HepG2 (cell line): ENCODE measurements at regions not wholly inside any gene's neighbourhood (a gene's known extent, or its start where the extent isn't known, plus 50 kb on each side); places are given as distances from the start of the nearest gene placed in this dataset.

Experiments used
- ATAC-seq: fragments of 200-7000 bp; cut with Tn5 transposase; 3 replicates; pipeline ENCODE4 v1.9.1; 2020; ENCODE audit warnings: mild to moderate bottlenecking, moderate library complexity
- BruUV-seq: library from RNA; stranded (reverse); fragments of 400-500 nt; replicated peaks from 2 replicates; lab custom pipeline; 2021; lab: Mats Ljungman, UMichigan
- CTCF ChIA-PET: fragments of 300-600 bp; formaldehyde crosslinking; extraction: SDS; loops from one replicate; lab custom pipeline; 2021; ENCODE audit warnings: low total read pairs, inconsistent platforms, low intra/inter-chr PET ratio; lab: Yijun Ruan, JAX
- POLR2A ChIA-PET: fragments of 350-600 bp; sonication (Branson Sonifier 250); formaldehyde crosslinking; loops from one replicate; lab custom pipeline; 2020; ENCODE audit warnings: antibody characterized with exemption, inconsistent platforms; lab: Yijun Ruan, JAX
- DNase-seq: peaks from one replicate; pipeline ENCODE4 v3.0.0-alpha.2; 2015; ENCODE audit warnings: low spot score
- FAIRE-seq: peaks from 3 replicates; lab custom pipeline; 2011; peaks lifted over from hg19 to GRCh38; lab: Jason Lieb, UNC
- H2AFZ ChIP-seq: one replicate; pipeline ENCODE4 v1.6.1; 2011; ENCODE audit warnings: low read length, inconsistent platforms
- H3K27ac ChIP-seq: fragments of 300-600 bp; 3 replicates; pipeline ENCODE4 v1.8.0; 2011; ENCODE audit warnings: mixed run types, mild to moderate bottlenecking, mixed read lengths, low read length, inconsistent platforms; ENCODE audit not compliant: insufficient read depth; ENCODE audit errors: extremely low read length
- H3K27me3 ChIP-seq, 2 experiments: fragments of 200-600 bp in 1 of 2; 2 replicates in 1 of 2; 3 replicates in 1 of 2; pipeline versions ENCODE4 v1.6.0 to v1.8.0; 2011; ENCODE audit warnings: low read length in 2 of 2, mild to moderate bottlenecking in 2 of 2, moderate library complexity in 2 of 2, inconsistent platforms in 1 of 2; ENCODE audit not compliant: insufficient read depth in 2 of 2, control insufficient read depth in 1 of 2
- H3K36me3 ChIP-seq, 2 experiments: fragments of 200-600 bp in 1 of 2; replicated peaks in 1 of 2; 2 replicates in 1 of 2; 3 replicates in 1 of 2; pipeline versions ENCODE4 v1.5.1 to v1.8.0; 2011; ENCODE audit warnings: low read length in 2 of 2, inconsistent platforms in 1 of 2; ENCODE audit not compliant: insufficient read depth in 2 of 2, control insufficient read depth in 1 of 2
- H3K4me1 ChIP-seq: 2 replicates; pipeline ENCODE4 v1.5.1; 2012; ENCODE audit warnings: low read length, inconsistent platforms; ENCODE audit not compliant: insufficient read depth
- H3K4me2 ChIP-seq: 2 replicates; pipeline ENCODE4 v1.6.0; 2011; ENCODE audit warnings: low read depth, low read length, inconsistent platforms
- H3K4me3 ChIP-seq, 3 experiments: fragments of 200-600 bp in 1 of 3; sonication (generic), shearing (Covaris generic) in 1 of 3; replicated peaks in 1 of 3; 2 replicates each; pipeline ENCODE4 v1.5.1; 2011 to 2016; ENCODE audit warnings: low read length in 3 of 3, inconsistent platforms in 2 of 3, low read depth in 2 of 3, mild to moderate bottlenecking in 2 of 3, control low read depth in 1 of 3, mixed read lengths in 1 of 3; ENCODE audit not compliant: insufficient read depth in 1 of 3
- H3K79me2 ChIP-seq: one replicate; pipeline ENCODE4 v1.6.1; 2011; ENCODE audit warnings: low read length, inconsistent platforms; ENCODE audit not compliant: insufficient read depth
- H3K9ac ChIP-seq: 2 replicates; pipeline ENCODE4 v1.6.0; 2011; ENCODE audit warnings: mild to moderate bottlenecking, low read depth, low read length, inconsistent platforms; ENCODE audit not compliant: insufficient read depth
- H3K9me3 ChIP-seq: 2 replicates; pipeline ENCODE4 v1.5.1; 2012; ENCODE audit warnings: mild to moderate bottlenecking, low read length
- H4K20me1 ChIP-seq: 2 replicates; pipeline ENCODE4 v1.6.0; 2011; ENCODE audit warnings: inconsistent platforms, mild to moderate bottlenecking, low read length, moderate library complexity; ENCODE audit not compliant: insufficient read depth
- CBX1 ChIP-seq: IDR thresholded peaks from one replicate; pipeline ENCODE4 v1.6.1; 2016; ENCODE audit warnings: antibody characterized with exemption, low read depth
- FOXK1 ChIP-seq: sonication (generic); formaldehyde crosslinking; IDR thresholded peaks from 2 replicates; pipeline ENCODE4 v1.4.0; 2020; ENCODE audit warnings: low read depth, missing genetic modification reagents, borderline replicate concordance
- HOXD1 ChIP-seq: sonication (generic); formaldehyde crosslinking; IDR thresholded peaks from 2 replicates; pipeline ENCODE4 v1.5.0; 2020; ENCODE audit warnings: missing genetic modification reagents
- JUNB ChIP-seq: sonication (generic); formaldehyde crosslinking; IDR thresholded peaks from 2 replicates; pipeline ENCODE4 v1.8.0; 2022; ENCODE audit warnings: missing genetic modification reagents, mild to moderate bottlenecking, borderline replicate concordance
- MEIS1 ChIP-seq: sonication (generic); formaldehyde crosslinking; IDR thresholded peaks from 2 replicates; pipeline ENCODE4 v1.9.0; 2021; ENCODE audit warnings: mild to moderate bottlenecking, missing genetic modification reagents, moderate library complexity, borderline replicate concordance
- PTBP1 ChIP-seq: fragments of 200-400 bp; formaldehyde crosslinking; IDR thresholded peaks from 2 replicates; pipeline ENCODE4 v1.6.1; 2018; ENCODE audit warnings: low read length, low read depth; ENCODE audit not compliant: poor library complexity, severe bottlenecking
- STAG1 ChIP-seq: sonication (generic); formaldehyde crosslinking; IDR thresholded peaks from 2 replicates; pipeline ENCODE4 v1.4.0; 2020; ENCODE audit warnings: missing genetic modification reagents
- SYNCRIP ChIP-seq: fragments of 200-400 bp; formaldehyde crosslinking; IDR thresholded peaks from 2 replicates; pipeline ENCODE4 v1.6.1; 2018; ENCODE audit warnings: mild to moderate bottlenecking, low read depth, low read length; ENCODE audit not compliant: insufficient read depth
- ZIK1 ChIP-seq: sonication (generic); formaldehyde crosslinking; IDR thresholded peaks from 2 replicates; pipeline ENCODE4 v1.5.0; 2020; ENCODE audit warnings: mild to moderate bottlenecking, low read depth, missing genetic modification reagents, borderline replicate concordance
- ZNF34 ChIP-seq: sonication (generic); formaldehyde crosslinking; IDR thresholded peaks from 2 replicates; pipeline ENCODE4 v1.4.0; 2020; ENCODE audit warnings: mild to moderate bottlenecking, missing genetic modification reagents, borderline replicate concordance
- ZNF432 ChIP-seq: sonication (generic); formaldehyde crosslinking; IDR thresholded peaks from 2 replicates; pipeline ENCODE4 v1.5.0; 2020; ENCODE audit warnings: missing genetic modification reagents, mild to moderate bottlenecking, borderline replicate concordance
- WGBS: methylation state at CpG from one replicate; pipeline ENCODE4 v1.1.6; 2017; ENCODE audit warnings: low lambda C conversion rate; 5-methylcytosine and 5-hydroxymethylcytosine counted together
- in situ Hi-C: cut with HindIII; loops from 2 replicates; pipeline ENCODE4 v1.10.0; 2017; ENCODE audit warnings: low pct_unique_long_range_greater_than_20kb; ENCODE audit not compliant: extremely low pct_ligation_motif_present
- intact Hi-C: fragments of 100-400 bp; cut with micrococcal nuclease; formaldehyde crosslinking; loops from one replicate; pipeline ENCODE4 v1.10.0; 2022; ENCODE audit not compliant: unreplicated experiment
- TF ChIP-seq, protein P1 (sequence below): sonication (generic); formaldehyde crosslinking; IDR thresholded peaks from 2 replicates; pipeline ENCODE4 v1.5.0; 2020; ENCODE audit warnings: missing genetic modification reagents
- TF ChIP-seq, protein P2 (sequence below): sonication (generic); formaldehyde crosslinking; IDR thresholded peaks from 2 replicates; pipeline ENCODE4 v1.5.1; 2020; ENCODE audit warnings: missing genetic modification reagents, mild to moderate bottlenecking, borderline replicate concordance
- TF ChIP-seq, protein P3 (sequence below): sonication (generic); formaldehyde crosslinking; IDR thresholded peaks from 2 replicates; pipeline ENCODE4 v1.5.0; 2020; ENCODE audit warnings: missing genetic modification reagents
- TF ChIP-seq, protein P4 (sequence below): sonication (generic); formaldehyde crosslinking; IDR thresholded peaks from 2 replicates; pipeline ENCODE4 v1.5.0; 2020; ENCODE audit warnings: mild to moderate bottlenecking, missing genetic modification reagents

DNA sequence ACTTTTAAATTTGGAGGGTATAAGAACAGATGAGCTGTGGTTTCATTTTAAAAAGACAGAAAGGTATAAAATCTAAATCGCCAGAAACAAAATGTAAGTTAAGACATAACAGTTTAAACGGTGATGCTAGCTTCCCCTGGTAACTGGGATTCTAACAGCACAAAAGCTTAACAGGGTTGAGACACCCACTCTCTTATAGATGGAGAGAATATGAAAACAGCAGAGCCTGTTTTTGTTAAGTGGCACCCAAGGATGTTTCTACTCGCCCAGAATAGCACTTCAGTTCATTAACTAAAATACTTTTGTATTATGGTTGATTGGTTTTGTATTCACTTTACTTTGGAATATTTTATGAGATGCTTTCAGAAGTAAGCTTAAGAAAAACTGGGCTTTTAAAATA lies 151.9 kb upstream of the RND3 start (continued):
- TF ChIP-seq, protein P1, sequence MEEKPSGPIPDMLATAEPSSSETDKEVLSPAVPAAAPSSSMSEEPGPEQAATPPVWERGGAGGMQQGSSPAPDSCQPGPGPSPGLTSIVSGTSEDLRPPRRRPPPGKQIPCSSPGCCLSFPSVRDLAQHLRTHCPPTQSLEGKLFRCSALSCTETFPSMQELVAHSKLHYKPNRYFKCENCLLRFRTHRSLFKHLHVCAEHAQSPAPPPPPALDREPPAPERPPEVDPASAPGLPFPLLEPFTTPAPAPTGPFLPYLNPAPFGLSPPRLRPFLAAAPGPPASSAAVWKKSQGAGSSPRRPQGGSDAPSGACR = no peak
- no peak for TF ChIP-seq CBX1
- TF ChIP-seq STAG1 (CRISPR knock-in tag) = no peak

DNA sequence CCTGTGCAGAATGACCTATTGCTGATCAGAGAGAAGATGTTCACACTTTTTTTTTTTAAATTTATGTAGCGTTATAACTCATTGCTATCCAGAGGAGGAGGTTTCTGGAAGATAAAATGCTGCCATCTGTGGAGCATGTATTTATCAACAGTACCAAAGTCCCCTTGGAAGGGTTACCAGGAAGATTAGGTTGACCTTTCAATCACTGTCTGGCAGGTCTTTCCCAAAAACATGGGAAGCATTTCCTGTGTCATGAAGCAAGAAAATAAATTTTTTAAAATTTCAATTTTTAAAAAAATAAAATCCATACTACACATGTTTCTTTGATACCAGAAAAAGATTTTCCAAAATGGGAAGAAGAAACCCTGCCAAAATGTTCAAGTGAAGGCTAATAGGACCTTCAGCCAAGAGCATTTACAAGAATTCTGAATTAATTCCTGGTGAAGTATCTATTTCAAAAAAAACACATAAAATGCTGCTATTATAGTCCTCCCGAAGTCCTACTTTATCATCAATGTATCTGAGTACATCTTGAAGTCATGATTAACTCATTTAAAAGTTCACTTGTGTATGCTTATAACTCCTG lies 143.9 kb upstream of the RND3 start:
- Histone ChIP-seq H3K4me3 (no peak overlapping the region), H3K9me3 (peaks cover 18% of the 10 kb centered on the region), H4K20me1 (no peaks in the 10 kb centered on the region), H3K9ac (no peak overlapping the region), H3K27ac (no peak overlapping the region), H3K79me2 (no peaks in the 10 kb centered on the region), H3K4me2 (no peak overlapping the region), H3K27me3 (no peaks in the 10 kb centered on the region), H3K4me1 (no peaks in the 10 kb centered on the region), H3K36me3 (no peaks in the 10 kb centered on the region), H2AFZ (no peak overlapping the region)
- DNase-seq = no peak
- in situ Hi-C loops (no loop called here), intact Hi-C loops (no loop called here)
- FAIRE-seq = no peak
- ChIA-PET POLR2A (no interaction called here), CTCF (no interaction called here)
- WGBS = 0% methylated on average over 2 of the region's 2 CpGs
- ATAC-seq = no peak
- BruUV-seq = no TSS peak
- TF ChIP-seq JUNB (CRISPR knock-in tag) (no peak), FOXK1 (no peak), HOXD1 (CRISPR knock-in tag) (no peak), ZNF34 (no peak), ZIK1 (CRISPR knock-in tag) (no peak), ZNF432 (CRISPR knock-in tag) (no peak), MEIS1 (CRISPR knock-in tag) (no peak), PTBP1 (no peak), SYNCRIP (no peak)
- TF ChIP-seq, protein P2, sequence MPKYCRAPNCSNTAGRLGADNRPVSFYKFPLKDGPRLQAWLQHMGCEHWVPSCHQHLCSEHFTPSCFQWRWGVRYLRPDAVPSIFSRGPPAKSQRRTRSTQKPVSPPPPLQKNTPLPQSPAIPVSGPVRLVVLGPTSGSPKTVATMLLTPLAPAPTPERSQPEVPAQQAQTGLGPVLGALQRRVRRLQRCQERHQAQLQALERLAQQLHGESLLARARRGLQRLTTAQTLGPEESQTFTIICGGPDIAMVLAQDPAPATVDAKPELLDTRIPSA (CRISPR knock-in tag) = no peak
- TF ChIP-seq, protein P3, sequence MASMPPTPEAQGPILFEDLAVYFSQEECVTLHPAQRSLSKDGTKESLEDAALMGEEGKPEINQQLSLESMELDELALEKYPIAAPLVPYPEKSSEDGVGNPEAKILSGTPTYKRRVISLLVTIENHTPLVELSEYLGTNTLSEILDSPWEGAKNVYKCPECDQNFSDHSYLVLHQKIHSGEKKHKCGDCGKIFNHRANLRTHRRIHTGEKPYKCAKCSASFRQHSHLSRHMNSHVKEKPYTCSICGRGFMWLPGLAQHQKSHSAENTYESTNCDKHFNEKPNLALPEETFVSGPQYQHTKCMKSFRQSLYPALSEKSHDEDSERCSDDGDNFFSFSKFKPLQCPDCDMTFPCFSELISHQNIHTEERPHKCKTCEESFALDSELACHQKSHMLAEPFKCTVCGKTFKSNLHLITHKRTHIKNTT (CRISPR knock-in tag) = no peak
- TF ChIP-seq, protein P4, sequence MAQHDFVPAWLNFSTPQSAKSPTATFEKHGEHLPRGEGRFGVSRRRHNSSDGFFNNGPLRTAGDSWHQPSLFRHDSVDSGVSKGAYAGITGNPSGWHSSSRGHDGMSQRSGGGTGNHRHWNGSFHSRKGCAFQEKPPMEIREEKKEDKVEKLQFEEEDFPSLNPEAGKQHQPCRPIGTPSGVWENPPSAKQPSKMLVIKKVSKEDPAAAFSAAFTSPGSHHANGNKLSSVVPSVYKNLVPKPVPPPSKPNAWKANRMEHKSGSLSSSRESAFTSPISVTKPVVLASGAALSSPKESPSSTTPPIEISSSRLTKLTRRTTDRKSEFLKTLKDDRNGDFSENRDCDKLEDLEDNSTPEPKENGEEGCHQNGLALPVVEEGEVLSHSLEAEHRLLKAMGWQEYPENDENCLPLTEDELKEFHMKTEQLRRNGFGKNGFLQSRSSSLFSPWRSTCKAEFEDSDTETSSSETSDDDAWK (CRISPR knock-in tag) = no peak
